MM.1S (cell line): ENCODE measurements at regions not wholly inside any gene's neighbourhood (a gene's known extent, or its start where the extent isn't known, plus 50 kb on each side); places are given as distances from the start of the nearest gene placed in this dataset.

Source experiments
- DNase-seq: peaks from one replicate; pipeline ENCODE4 v3.0.0-alpha.2; 2015
- H2AFZ ChIP-seq: fragments of 300-600 bp; sonication (generic); 2 replicates; pipeline ENCODE4 v1.6.0; 2016; ENCODE audit warnings: antibody characterized with exemption, low read length
- H3F3A ChIP-seq: fragments of 300-600 bp; sonication (generic); 2 replicates; pipeline ENCODE4 v1.6.1; 2016; ENCODE audit warnings: mild to moderate bottlenecking, antibody characterized with exemption, low read length, moderate library complexity, mixed read lengths; ENCODE audit not compliant: insufficient read depth
- H3K27ac ChIP-seq: fragments of 300-600 bp; sonication (generic); 2 replicates; pipeline ENCODE4 v1.5.1; 2016; ENCODE audit warnings: mild to moderate bottlenecking, low read length
- H3K27me3 ChIP-seq: fragments of 300-600 bp; sonication (generic); replicated peaks from 2 replicates; pipeline ENCODE4 v1.6.0; 2016; ENCODE audit warnings: low read length; ENCODE audit not compliant: insufficient read depth
- H3K36me3 ChIP-seq: fragments of 300-600 bp; sonication (generic); replicated peaks from 2 replicates; pipeline ENCODE4 v1.6.1; 2016; ENCODE audit warnings: mild to moderate bottlenecking, low read length, mixed read lengths; ENCODE audit not compliant: insufficient read depth
- H3K4me1 ChIP-seq: fragments of 300-600 bp; sonication (generic); 2 replicates; pipeline ENCODE4 v1.6.1; 2016; ENCODE audit warnings: low read length, mixed read lengths
- H3K4me2 ChIP-seq: fragments of 300-600 bp; sonication (generic); 2 replicates; pipeline ENCODE4 v1.6.0; 2016; ENCODE audit warnings: low read depth, low read length
- H3K4me3 ChIP-seq: fragments of 300-600 bp; sonication (generic); 2 replicates; pipeline ENCODE4 v1.5.1; 2016; ENCODE audit warnings: low read length, mixed read lengths
- H3K79me2 ChIP-seq: fragments of 300-600 bp; sonication (generic); 2 replicates; pipeline ENCODE4 v1.6.1; 2016; ENCODE audit warnings: mixed run types, low read length, mixed read lengths
- H3K9ac ChIP-seq: fragments of 300-600 bp; sonication (generic); 2 replicates; pipeline ENCODE4 v1.6.1; 2016; ENCODE audit warnings: low read length, mixed read lengths
- H3K9me2 ChIP-seq: fragments of 300-600 bp; sonication (generic); replicated peaks from 2 replicates; pipeline ENCODE4 v1.6.1; 2016; ENCODE audit warnings: mild to moderate bottlenecking, low read length, mixed read lengths; ENCODE audit not compliant: insufficient read depth
- H3K9me3 ChIP-seq: fragments of 300-600 bp; sonication (generic); replicated peaks from 2 replicates; pipeline ENCODE4 v1.6.1; 2016; ENCODE audit warnings: mild to moderate bottlenecking, low read length, mixed read lengths; ENCODE audit not compliant: insufficient read depth
- H4K20me1 ChIP-seq: fragments of 300-600 bp; sonication (generic); 2 replicates; pipeline ENCODE4 v1.6.1; 2016; ENCODE audit warnings: mild to moderate bottlenecking, low read length, moderate library complexity, mixed read lengths; ENCODE audit not compliant: insufficient read depth
- CTCF ChIP-seq: fragments of 300-600 bp; sonication (generic); IDR thresholded peaks from 2 replicates; pipeline ENCODE4 v1.5.1; 2016; ENCODE audit warnings: antibody characterized with exemption, low read length, mixed read lengths
- EZH2 ChIP-seq: fragments of 300-600 bp; sonication (generic); optimal IDR thresholded peaks from 2 replicates; pipeline ENCODE3; 2017; ENCODE audit warnings: low read depth, mild to moderate bottlenecking, antibody characterized with exemption, low read length, mixed read lengths
- EZH2phosphoT487 ChIP-seq: fragments of 300-600 bp; sonication (generic); IDR thresholded peaks from 2 replicates; pipeline ENCODE4 v1.6.1; 2018; ENCODE audit warnings: antibody characterized with exemption, low read length

GRCh38 chr12:14169281-14169680, 187.9 kb upstream of the GRIN2B start:
- no peaks in the 10 kb centered on the region for H3F3A ChIP-seq
- H3K9me3 ChIP-seq: no peaks in the 10 kb centered on the region
- no peak overlapping the region for H3K27ac ChIP-seq
- no peaks in the 10 kb centered on the region for H3K36me3 ChIP-seq
- no peak overlapping the region for H3K4me2 ChIP-seq
- no peak overlapping the region for H3K4me3 ChIP-seq
- no peaks in the 10 kb centered on the region for H3K27me3 ChIP-seq
- DNase-seq: no peak
- no peaks in the 10 kb centered on the region for H3K79me2 ChIP-seq
- no peak overlapping the region for H2AFZ ChIP-seq
- TF ChIP-seq CTCF: no peak
- TF ChIP-seq EZH2phosphoT487: no peak
- no peak for TF ChIP-seq EZH2
- H3K9me2 ChIP-seq: no peaks in the 10 kb centered on the region
- H3K4me1 ChIP-seq: no peaks in the 10 kb centered on the region
- no peaks in the 10 kb centered on the region for H4K20me1 ChIP-seq
- H3K9ac ChIP-seq: no peak overlapping the region

GRCh38 chr12:14171106-14171505, 189.7 kb upstream of the GRIN2B start:
- H3K79me2 ChIP-seq: no peaks in the 10 kb centered on the region
- no peak for TF ChIP-seq CTCF
- H3K27me3 ChIP-seq: no peaks in the 10 kb centered on the region
- H3K9ac ChIP-seq: no peak overlapping the region
- peak; percentile 32 for DNase-seq
- no peaks in the 10 kb centered on the region for H3K9me2 ChIP-seq
- H3F3A ChIP-seq: no peaks in the 10 kb centered on the region
- H3K4me2 ChIP-seq: peak overlapping the region; percentile 9; the same call in 1 of the 2 replicates
- no peaks in the 10 kb centered on the region for H3K36me3 ChIP-seq
- no peaks in the 10 kb centered on the region for H3K4me1 ChIP-seq
- no peaks in the 10 kb centered on the region for H4K20me1 ChIP-seq
- no peak overlapping the region for H3K4me3 ChIP-seq
- H2AFZ ChIP-seq: no peak overlapping the region
- no peaks in the 10 kb centered on the region for H3K9me3 ChIP-seq
- no peak overlapping the region for H3K27ac ChIP-seq

- H3K9ac ChIP-seq: no peak overlapping the region
Measured at GRCh38 chr12:14175206-14175605, 190.3 kb upstream of the ATF7IP start.

More at GRCh38 chr12:14175206-14175605, 190.3 kb upstream of the ATF7IP start:
- H3K27ac ChIP-seq: no peak overlapping the region
- no peaks in the 10 kb centered on the region for H3K79me2 ChIP-seq
- H3K4me1 ChIP-seq: no peaks in the 10 kb centered on the region
- H3K27me3 ChIP-seq: no peaks in the 10 kb centered on the region
- H3K9me3 ChIP-seq: no peaks in the 10 kb centered on the region
- no peaks in the 10 kb centered on the region for H4K20me1 ChIP-seq
- H3K9me2 ChIP-seq: no peaks in the 10 kb centered on the region
- H3K36me3 ChIP-seq: no peaks in the 10 kb centered on the region
- no peak overlapping the region for H3K4me3 ChIP-seq
- no peak for TF ChIP-seq CTCF
- TF ChIP-seq EZH2phosphoT487: no peak
- no peak for TF ChIP-seq EZH2
- no peak overlapping the region for H2AFZ ChIP-seq
- DNase-seq: no peak
- H3F3A ChIP-seq: 0 out of 2 replicates have a peak, but pooled peaks cover 2% of the 10 kb centered on the region
- H3K4me2 ChIP-seq: no peak overlapping the region
